ENCODE measurements at regions not wholly inside any gene's neighbourhood (a gene's known extent, or its start where the extent isn't known, plus 50 kb on each side); places are given as distances from the start of the nearest gene placed in this dataset.

DNA sequence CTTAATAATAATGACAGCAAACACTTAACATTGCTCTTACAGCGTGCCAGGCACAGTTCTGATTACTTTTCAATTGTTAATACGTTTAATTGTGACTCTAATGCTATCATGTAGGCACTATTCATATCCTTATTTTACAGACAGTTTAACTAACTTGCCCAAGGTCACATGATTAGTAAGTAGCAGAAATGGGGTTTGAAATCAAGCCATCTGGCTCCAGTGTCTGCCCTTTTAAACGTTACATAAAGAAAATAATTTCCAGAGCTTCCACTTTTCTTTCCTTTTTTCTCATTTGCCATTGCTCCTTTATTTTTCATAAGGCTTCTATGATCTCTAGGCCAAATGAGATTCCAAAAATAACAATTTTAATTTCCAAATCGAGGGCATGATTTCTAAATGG, 50.6 kb upstream of the IKZF2 start:
- Histone ChIP-seq H3K9me3 (ENCODE audit: control insufficient read depth, insufficient read depth, low read depth, low read length) (no peaks in the 10 kb centered on the region), H3K36me3 (ENCODE audit: control insufficient read depth in 2 of 2, insufficient read depth in 1 of 2, low read length in 2 of 2) (no peaks in the 10 kb centered on the region), H3K27ac (ENCODE audit: extremely low read depth, low read depth, low read length) (no peak overlapping the region), H3K4me1 (ENCODE audit: control insufficient read depth, insufficient read depth, low read length) (no peaks in the 10 kb centered on the region), H3K4me3 (ENCODE audit: low read depth, low read length) (no peak overlapping the region)
- POLR2A ChIA-PET, result no interaction called here
- TF ChIP-seq, protein P1, sequence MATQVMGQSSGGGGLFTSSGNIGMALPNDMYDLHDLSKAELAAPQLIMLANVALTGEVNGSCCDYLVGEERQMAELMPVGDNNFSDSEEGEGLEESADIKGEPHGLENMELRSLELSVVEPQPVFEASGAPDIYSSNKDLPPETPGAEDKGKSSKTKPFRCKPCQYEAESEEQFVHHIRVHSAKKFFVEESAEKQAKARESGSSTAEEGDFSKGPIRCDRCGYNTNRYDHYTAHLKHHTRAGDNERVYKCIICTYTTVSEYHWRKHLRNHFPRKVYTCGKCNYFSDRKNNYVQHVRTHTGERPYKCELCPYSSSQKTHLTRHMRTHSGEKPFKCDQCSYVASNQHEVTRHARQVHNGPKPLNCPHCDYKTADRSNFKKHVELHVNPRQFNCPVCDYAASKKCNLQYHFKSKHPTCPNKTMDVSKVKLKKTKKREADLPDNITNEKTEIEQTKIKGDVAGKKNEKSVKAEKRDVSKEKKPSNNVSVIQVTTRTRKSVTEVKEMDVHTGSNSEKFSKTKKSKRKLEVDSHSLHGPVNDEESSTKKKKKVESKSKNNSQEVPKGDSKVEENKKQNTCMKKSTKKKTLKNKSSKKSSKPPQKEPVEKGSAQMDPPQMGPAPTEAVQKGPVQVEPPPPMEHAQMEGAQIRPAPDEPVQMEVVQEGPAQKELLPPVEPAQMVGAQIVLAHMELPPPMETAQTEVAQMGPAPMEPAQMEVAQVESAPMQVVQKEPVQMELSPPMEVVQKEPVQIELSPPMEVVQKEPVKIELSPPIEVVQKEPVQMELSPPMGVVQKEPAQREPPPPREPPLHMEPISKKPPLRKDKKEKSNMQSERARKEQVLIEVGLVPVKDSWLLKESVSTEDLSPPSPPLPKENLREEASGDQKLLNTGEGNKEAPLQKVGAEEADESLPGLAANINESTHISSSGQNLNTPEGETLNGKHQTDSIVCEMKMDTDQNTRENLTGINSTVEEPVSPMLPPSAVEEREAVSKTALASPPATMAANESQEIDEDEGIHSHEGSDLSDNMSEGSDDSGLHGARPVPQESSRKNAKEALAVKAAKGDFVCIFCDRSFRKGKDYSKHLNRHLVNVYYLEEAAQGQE (tag by site-specific recombination; IDR thresholded peaks at IDR 0.05), result no peak
- TF ChIP-seq, protein P2, sequence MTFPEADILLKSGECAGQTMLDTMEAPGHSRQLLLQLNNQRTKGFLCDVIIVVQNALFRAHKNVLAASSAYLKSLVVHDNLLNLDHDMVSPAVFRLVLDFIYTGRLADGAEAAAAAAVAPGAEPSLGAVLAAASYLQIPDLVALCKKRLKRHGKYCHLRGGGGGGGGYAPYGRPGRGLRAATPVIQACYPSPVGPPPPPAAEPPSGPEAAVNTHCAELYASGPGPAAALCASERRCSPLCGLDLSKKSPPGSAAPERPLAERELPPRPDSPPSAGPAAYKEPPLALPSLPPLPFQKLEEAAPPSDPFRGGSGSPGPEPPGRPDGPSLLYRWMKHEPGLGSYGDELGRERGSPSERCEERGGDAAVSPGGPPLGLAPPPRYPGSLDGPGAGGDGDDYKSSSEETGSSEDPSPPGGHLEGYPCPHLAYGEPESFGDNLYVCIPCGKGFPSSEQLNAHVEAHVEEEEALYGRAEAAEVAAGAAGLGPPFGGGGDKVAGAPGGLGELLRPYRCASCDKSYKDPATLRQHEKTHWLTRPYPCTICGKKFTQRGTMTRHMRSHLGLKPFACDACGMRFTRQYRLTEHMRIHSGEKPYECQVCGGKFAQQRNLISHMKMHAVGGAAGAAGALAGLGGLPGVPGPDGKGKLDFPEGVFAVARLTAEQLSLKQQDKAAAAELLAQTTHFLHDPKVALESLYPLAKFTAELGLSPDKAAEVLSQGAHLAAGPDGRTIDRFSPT (tag by site-specific recombination; IDR thresholded peaks at IDR 0.05), result no peak
- no peak for TF ChIP-seq ZNF132 (tag by site-specific recombination; IDR thresholded peaks at IDR 0.05; ENCODE audit: borderline replicate concordance)
- TF ChIP-seq ZNF658 (tag by site-specific recombination; IDR thresholded peaks at IDR 0.05), result no peak
- TF ChIP-seq GFI1B (tag by site-specific recombination; IDR thresholded peaks at IDR 0.05), result no peak
- no peak for TF ChIP-seq ZNF48 (tag by site-specific recombination; IDR thresholded peaks at IDR 0.05)
- no peak for TF ChIP-seq ZBTB48 (tag by site-specific recombination; IDR thresholded peaks at IDR 0.05)
- CTCF ChIA-PET, result interaction anchor here (0.5 kb wide), 1 partner anchor 82 kb away, joined by 3 read pairs; no protein-coding TSS in a partner anchor

DNA sequence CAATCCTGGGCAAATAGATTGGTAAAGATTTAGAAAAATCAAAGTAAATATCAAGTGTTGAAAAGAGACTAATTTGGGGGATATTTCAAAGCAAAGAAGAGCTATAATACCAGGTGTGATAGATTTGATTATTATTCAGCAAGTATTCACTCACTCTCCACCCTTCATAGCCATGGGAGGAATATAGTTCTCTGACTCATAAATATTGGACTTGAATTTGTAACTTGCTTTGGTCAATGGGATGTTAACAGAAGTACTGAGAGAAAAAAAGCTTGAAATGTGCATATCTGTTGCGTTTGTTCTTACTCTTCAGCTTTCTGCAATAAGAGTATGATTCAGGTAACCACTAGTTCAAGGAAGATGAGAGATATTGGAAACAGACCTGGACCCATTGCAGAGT, 54.5 kb upstream of the IKZF2 start:
- no peaks in the 10 kb centered on the region for H3K4me1 ChIP-seq (ENCODE audit: control insufficient read depth, insufficient read depth, low read length)
- POLR2A ChIA-PET, result no interaction called here
- CTCF ChIA-PET, result interaction anchor here (1.5 kb wide), 1 partner anchor 14 kb away, joined by 6 read pairs; no protein-coding TSS in a partner anchor
- no peak overlapping the region for H3K27ac ChIP-seq (ENCODE audit: extremely low read depth, low read depth, low read length)
- no peak for TF ChIP-seq ZNF211 (tag by site-specific recombination; IDR thresholded peaks at IDR 0.05; ENCODE audit: low read depth)
- TF ChIP-seq, protein P3, sequence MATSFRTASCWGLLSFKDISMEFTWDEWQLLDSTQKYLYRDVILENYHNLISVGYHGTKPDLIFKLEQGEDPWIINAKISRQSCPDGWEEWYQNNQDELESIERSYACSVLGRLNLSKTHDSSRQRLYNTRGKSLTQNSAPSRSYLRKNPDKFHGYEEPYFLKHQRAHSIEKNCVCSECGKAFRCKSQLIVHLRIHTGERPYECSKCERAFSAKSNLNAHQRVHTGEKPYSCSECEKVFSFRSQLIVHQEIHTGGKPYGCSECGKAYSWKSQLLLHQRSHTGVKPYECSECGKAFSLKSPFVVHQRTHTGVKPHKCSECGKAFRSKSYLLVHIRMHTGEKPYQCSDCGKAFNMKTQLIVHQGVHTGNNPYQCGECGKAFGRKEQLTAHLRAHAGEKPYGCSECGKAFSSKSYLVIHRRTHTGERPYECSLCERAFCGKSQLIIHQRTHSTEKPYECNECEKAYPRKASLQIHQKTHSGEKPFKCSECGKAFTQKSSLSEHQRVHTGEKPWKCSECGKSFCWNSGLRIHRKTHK (tag by site-specific recombination; IDR thresholded peaks at IDR 0.05), result no peak
- TF ChIP-seq, protein P4, sequence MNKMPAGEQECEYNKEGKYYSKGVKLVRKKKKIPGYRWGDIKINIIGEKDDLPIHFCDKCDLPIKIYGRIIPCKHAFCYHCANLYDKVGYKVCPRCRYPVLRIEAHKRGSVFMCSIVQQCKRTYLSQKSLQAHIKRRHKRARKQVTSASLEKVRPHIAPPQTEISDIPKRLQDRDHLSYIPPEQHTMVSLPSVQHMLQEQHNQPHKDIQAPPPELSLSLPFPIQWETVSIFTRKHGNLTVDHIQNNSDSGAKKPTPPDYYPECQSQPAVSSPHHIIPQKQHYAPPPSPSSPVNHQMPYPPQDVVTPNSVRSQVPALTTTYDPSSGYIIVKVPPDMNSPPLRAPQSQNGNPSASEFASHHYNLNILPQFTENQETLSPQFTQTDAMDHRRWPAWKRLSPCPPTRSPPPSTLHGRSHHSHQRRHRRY (tag by site-specific recombination; IDR thresholded peaks at IDR 0.05), result no peak
- H3K4me3 ChIP-seq (ENCODE audit: low read depth, low read length), result no peak overlapping the region
- no peaks in the 10 kb centered on the region for H3K36me3 ChIP-seq (ENCODE audit: control insufficient read depth in 2 of 2, insufficient read depth in 1 of 2, low read length in 2 of 2)
- H3K9me3 ChIP-seq (ENCODE audit: control insufficient read depth, insufficient read depth, low read depth, low read length), result no peaks in the 10 kb centered on the region

DNA sequence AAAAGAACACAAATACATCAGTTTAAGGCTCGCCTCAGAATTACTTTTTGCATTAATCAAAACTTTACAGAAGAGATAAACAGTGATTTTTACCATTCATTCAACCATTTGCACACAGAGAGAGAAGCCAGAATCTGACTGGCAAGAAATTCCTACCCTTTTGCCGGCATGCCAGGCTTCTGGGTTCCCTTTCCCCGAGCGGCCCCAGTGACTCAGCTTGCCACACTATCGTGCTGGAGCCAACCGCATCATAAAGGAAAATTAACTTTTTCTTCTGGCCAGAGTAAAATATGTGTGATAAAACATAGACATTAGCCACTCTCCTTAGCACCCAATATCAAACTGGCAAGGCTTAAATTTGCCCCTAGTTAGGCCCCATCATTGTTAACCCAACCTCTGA, 61.8 kb upstream of the IKZF2 start:
- Histone ChIP-seq H3K4me3 (ENCODE audit: low read depth, low read length) (no peak overlapping the region), H3K36me3 (ENCODE audit: control insufficient read depth in 2 of 2, insufficient read depth in 1 of 2, low read length in 2 of 2) (no peaks in the 10 kb centered on the region), H3K9me3 (ENCODE audit: control insufficient read depth, insufficient read depth, low read depth, low read length) (no peaks in the 10 kb centered on the region), H3K4me1 (ENCODE audit: control insufficient read depth, insufficient read depth, low read length) (no peaks in the 10 kb centered on the region), H3K27ac (ENCODE audit: extremely low read depth, low read depth, low read length) (no peak overlapping the region)
- CTCF ChIA-PET, result interaction anchor here (0.6 kb wide), 1 partner anchor 11 kb away, joined by 3 read pairs; no protein-coding TSS in a partner anchor
- POLR2A ChIA-PET, result no interaction called here
- TF ChIP-seq ZNF292 (tag by site-specific recombination; IDR thresholded peaks at IDR 0.05; ENCODE audit: borderline replicate concordance, low read depth) (no peak), ZNF521 (tag by site-specific recombination; IDR thresholded peaks at IDR 0.05) (no peak), KLF1 (tag by site-specific recombination; IDR thresholded peaks at IDR 0.05) (no peak)
- TF ChIP-seq, protein P5, sequence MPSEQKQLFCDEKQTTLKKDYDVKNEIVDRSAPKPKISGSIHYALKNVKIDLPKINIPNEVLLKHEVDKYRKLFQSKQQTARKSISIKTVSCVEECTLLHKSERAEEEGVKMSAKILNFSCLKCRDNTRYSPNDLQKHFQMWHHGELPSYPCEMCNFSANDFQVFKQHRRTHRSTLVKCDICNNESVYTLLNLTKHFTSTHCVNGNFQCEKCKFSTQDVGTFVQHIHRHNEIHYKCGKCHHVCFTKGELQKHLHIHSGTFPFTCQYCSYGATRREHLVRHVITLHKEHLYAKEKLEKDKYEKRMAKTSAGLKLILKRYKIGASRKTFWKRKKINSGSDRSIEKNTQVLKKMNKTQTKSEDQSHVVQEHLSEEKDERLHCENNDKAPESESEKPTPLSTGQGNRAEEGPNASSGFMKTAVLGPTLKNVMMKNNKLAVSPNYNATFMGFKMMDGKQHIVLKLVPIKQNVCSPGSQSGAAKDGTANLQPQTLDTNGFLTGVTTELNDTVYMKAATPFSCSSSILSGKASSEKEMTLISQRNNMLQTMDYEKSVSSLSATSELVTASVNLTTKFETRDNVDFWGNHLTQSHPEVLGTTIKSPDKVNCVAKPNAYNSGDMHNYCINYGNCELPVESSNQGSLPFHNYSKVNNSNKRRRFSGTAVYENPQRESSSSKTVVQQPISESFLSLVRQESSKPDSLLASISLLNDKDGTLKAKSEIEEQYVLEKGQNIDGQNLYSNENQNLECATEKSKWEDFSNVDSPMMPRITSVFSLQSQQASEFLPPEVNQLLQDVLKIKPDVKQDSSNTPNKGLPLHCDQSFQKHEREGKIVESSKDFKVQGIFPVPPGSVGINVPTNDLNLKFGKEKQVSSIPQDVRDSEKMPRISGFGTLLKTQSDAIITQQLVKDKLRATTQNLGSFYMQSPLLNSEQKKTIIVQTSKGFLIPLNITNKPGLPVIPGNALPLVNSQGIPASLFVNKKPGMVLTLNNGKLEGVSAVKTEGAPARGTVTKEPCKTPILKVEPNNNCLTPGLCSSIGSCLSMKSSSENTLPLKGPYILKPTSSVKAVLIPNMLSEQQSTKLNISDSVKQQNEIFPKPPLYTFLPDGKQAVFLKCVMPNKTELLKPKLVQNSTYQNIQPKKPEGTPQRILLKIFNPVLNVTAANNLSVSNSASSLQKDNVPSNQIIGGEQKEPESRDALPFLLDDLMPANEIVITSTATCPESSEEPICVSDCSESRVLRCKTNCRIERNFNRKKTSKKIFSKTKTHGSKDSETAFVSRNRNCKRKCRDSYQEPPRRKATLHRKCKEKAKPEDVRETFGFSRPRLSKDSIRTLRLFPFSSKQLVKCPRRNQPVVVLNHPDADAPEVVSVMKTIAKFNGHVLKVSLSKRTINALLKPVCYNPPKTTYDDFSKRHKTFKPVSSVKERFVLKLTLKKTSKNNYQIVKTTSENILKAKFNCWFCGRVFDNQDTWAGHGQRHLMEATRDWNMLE (tag by site-specific recombination; conservative IDR thresholded peaks at IDR 0.05; ENCODE audit: low read depth), result no peak
- TF ChIP-seq, protein P6, sequence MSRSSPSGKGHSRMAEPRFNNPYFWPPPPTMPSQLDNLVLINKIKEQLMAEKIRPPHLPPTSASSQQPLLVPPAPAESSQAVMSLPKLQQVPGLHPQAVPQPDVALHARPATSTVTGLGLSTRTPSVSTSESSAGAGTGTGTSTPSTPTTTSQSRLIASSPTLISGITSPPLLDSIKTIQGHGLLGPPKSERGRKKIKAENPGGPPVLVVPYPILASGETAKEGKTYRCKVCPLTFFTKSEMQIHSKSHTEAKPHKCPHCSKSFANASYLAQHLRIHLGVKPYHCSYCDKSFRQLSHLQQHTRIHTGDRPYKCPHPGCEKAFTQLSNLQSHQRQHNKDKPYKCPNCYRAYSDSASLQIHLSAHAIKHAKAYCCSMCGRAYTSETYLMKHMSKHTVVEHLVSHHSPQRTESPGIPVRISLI (tag by site-specific recombination; IDR thresholded peaks at IDR 0.05), result no peak
